ENCODE measurements at regions not wholly inside any gene's neighbourhood (a gene's known extent, or its start where the extent isn't known, plus 50 kb on each side); places are given as distances from the start of the nearest gene placed in this dataset.

DNA sequence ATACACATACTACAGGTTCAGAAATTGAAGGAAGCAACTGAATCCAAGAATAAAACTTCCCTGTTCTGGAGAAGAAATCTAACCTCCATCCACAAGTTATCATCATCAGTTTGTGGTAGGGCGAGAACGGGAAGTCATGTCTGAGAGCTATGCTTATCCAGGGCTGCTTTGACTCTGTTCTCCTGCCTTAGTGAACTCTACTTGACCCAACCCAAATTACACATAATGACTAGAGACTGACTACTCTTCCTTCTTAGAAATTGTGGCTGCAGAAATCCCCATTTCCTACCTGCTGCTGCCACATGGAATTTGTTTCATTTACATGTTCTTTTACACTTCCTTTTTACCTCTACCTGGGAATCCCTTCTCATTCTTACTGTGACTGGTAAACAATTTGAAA is 1102.6 kb upstream of the PIK3C3 start:
- TF ChIP-seq HDGF (IDR thresholded peaks at IDR 0.05; ENCODE audit: borderline replicate concordance) (no peak), FOXM1 (IDR thresholded peaks at IDR 0.05; ENCODE audit: borderline replicate concordance) (no peak), FOXA1 (IDR thresholded peaks at IDR 0.05) (no peak)

All from HEK293T (cell line).